ENCODE measurements at regions not wholly inside any gene's neighbourhood (a gene's known extent, or its start where the extent isn't known, plus 50 kb on each side); places are given as distances from the start of the nearest gene placed in this dataset.

- no peak for TF ChIP-seq CTCF (conservative IDR thresholded peaks at IDR 0.05 in 1 of 2, IDR thresholded peaks at IDR 0.05 in 1 of 2; ENCODE audit: extremely low read depth in 1 of 2, insufficient read depth in 1 of 2, low read depth in 1 of 2, low read length in 2 of 2)
- no peak for TF ChIP-seq EZH2 (IDR thresholded peaks at IDR 0.05; ENCODE audit: borderline replicate concordance, low read length)
Measured at GRCh38 chr12:103138538-103138937, 181.1 kb downstream of the ASCL1 start.

Measured in mammary epithelial cell (primary cell).